ENCODE measurements at regions not wholly inside any gene's neighbourhood (a gene's known extent, or its start where the extent isn't known, plus 50 kb on each side); places are given as distances from the start of the nearest gene placed in this dataset.

DNA sequence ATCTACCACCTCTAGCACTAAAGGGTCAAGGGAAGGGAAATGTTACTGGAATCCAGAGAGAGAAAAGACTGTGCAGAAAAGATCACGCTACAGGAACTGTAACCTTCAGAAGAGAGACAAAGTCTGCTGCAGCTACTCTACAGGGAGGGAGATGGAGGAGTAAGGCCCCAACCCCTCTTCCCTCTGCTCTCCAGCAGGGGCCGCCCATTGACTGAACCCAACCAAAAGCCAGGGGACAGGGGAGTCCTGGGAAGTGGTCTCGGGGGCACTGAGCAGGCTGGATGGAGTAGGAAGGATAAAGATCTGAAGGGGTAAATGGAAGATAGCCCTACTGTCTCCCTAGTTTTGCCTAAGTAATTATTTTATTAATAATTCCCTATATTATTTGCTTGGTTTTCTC lies 72.8 kb upstream of the NR5A2 start:
- TF ChIP-seq, protein P1, sequence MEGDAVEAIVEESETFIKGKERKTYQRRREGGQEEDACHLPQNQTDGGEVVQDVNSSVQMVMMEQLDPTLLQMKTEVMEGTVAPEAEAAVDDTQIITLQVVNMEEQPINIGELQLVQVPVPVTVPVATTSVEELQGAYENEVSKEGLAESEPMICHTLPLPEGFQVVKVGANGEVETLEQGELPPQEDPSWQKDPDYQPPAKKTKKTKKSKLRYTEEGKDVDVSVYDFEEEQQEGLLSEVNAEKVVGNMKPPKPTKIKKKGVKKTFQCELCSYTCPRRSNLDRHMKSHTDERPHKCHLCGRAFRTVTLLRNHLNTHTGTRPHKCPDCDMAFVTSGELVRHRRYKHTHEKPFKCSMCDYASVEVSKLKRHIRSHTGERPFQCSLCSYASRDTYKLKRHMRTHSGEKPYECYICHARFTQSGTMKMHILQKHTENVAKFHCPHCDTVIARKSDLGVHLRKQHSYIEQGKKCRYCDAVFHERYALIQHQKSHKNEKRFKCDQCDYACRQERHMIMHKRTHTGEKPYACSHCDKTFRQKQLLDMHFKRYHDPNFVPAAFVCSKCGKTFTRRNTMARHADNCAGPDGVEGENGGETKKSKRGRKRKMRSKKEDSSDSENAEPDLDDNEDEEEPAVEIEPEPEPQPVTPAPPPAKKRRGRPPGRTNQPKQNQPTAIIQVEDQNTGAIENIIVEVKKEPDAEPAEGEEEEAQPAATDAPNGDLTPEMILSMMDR (IDR thresholded peaks at IDR 0.05): no peak
- TF ChIP-seq EP300 (IDR thresholded peaks at IDR 0.05): no peak
- TF ChIP-seq POLR2AphosphoS5 (IDR thresholded peaks at IDR 0.05): no peak
- no peak for TF ChIP-seq POLR2A (IDR thresholded peaks at IDR 0.05; ENCODE audit: low read depth)
- no peaks in the 10 kb centered on the region for H3K36me3 ChIP-seq
- WGBS: 57% methylated on average over 3 of the region's 3 CpGs
- peaks cover 0 to 8% (median 2%) of the 10 kb centered on the region in 4 donors for H3K9me3 ChIP-seq
- intact Hi-C loops (cut with DNase I): no loop called here
- H3K4me1 ChIP-seq: no peaks in the 10 kb centered on the region
- DNase-seq (ENCODE audit: extremely low spot score): no peak
- no peak overlapping the region for H3K4me3 ChIP-seq
- H3K27me3 ChIP-seq: no peaks in the 10 kb centered on the region
- no peak overlapping the region for H3K27ac ChIP-seq (replicated peaks in 1 of 4)

DNA sequence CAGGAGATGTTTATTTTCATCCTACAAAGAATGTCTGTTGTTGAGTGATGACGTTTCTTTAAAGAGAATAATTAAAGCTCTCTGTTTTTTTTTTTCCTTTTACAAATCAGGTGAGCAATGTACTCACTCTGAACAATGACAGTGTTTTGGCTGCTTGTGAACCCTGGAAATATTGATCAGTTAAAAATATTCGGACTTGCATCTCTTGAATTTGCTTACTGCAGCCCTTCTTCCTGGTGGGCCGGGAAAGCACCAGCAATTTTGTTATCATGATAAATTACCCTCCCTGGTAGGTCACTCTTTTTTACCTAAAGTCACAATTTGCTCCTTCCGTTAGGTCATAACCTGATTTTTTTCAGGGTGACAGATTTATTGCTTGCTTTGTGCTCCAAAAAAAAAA lies 72.3 kb upstream of the NR5A2 start:
- WGBS: 61% methylated on average over 4 of the region's 4 CpGs
- intact Hi-C loops (cut with DNase I): no loop called here

DNA sequence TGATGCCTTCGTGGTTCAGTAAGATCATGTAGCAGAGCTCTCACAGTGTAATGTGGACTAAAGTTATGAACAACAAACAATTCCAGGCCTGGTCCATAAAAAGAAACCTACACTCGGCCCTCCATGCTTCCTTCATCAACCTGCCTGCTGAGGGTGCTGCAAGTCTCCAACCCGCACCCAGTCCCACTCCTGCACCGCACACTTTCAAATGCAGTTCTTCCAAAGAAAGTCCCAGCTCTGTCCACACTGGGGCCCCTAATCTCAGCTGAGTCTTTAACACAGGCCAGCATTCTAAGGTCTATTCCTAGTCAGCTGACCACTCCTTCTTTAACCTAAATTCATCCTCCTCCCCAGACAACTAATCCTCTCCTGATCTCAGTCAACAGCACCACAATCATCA lies 71.5 kb upstream of the NR5A2 start:
- WGBS: 62% methylated on average over 4 of the region's 4 CpGs
- intact Hi-C loops (cut with DNase I): no loop called here

More for the DNA sequence above, 72.3 kb upstream of the NR5A2 start:
- Histone ChIP-seq H3K27ac (replicated peaks in 1 of 4) (no peak overlapping the region), H3K4me1 (no peaks in the 10 kb centered on the region), H3K27me3 (no peaks in the 10 kb centered on the region), H3K4me3 (no peak overlapping the region), H3K36me3 (no peaks in the 10 kb centered on the region), H3K9me3 (peaks cover 0 to 8% (median 2%) of the 10 kb centered on the region in 4 donors)
- no peak for DNase-seq (ENCODE audit: extremely low spot score)
- no peak for TF ChIP-seq POLR2AphosphoS5 (IDR thresholded peaks at IDR 0.05)
- TF ChIP-seq POLR2A (IDR thresholded peaks at IDR 0.05; ENCODE audit: low read depth): no peak
- no peak for TF ChIP-seq EP300 (IDR thresholded peaks at IDR 0.05)
- TF ChIP-seq, protein P1 (IDR thresholded peaks at IDR 0.05): no peak

DNA sequence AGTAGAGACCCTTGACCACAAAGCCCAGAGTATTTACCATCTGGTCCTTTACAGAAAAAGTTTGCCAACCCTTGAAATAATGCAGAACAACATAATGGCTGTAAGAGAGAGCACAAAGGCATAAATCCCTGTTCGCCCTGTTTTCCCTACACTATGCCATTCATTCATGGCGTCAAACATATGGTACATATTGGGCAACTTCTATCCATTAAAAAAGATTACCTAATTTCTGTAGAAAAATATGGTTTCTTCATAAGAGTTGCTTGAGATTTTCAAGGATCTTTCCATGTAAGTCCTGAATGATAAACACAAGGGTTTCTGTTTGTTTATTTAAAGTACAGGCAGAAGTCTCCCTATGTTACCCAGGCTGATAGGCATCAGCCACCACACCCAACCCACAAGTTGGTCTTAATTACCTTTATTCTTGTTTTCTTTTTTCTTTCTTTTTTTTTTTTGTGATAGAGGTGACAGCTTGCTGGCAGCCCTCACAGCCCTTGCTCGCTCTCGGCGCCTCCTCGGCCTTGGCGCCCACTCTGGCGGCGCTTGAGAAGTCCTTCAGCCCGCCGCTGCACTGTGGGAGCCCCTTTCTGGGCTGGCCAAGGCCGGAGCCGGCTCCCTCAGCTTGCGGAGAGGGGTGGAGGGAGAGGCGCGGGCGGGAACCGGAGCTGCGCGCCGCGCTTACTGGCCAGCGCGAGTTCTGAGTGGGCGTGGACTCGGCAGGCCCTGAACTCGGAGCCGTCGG lies 68.3 kb upstream of the NR5A2 start:
- TF ChIP-seq POLR2A (IDR thresholded peaks at IDR 0.05; ENCODE audit: low read depth) (no peak), POLR2AphosphoS5 (IDR thresholded peaks at IDR 0.05) (no peak), EP300 (IDR thresholded peaks at IDR 0.05) (no peak)
- TF ChIP-seq, protein P1 (IDR thresholded peaks at IDR 0.05): no peak
- Histone ChIP-seq H3K27me3 (peaks cover 0 to 3% (median 0%) of the 10 kb centered on the region in 4 donors), H3K4me3 (no peak overlapping the region), H3K4me1 (no peaks in the 10 kb centered on the region), H3K36me3 (no peaks in the 10 kb centered on the region), H3K27ac (replicated peaks in 1 of 4) (no peak overlapping the region), H3K9me3 (peaks cover 0 to 8% (median 2%) of the 10 kb centered on the region in 4 donors)
- intact Hi-C loops (cut with DNase I): no loop called here
- DNase-seq (ENCODE audit: extremely low spot score): no peak
- WGBS: 97% methylated on average over 12 of the region's 29 CpGs

More for the DNA sequence above, 71.5 kb upstream of the NR5A2 start:
- DNase-seq (ENCODE audit: extremely low spot score): no peak
- H3K9me3 ChIP-seq: peaks cover 0 to 8% (median 2%) of the 10 kb centered on the region in 4 donors
- H3K4me1 ChIP-seq: no peaks in the 10 kb centered on the region
- H3K27me3 ChIP-seq: peaks cover 0 to 3% (median 0%) of the 10 kb centered on the region in 4 donors
- TF ChIP-seq, protein P1 (IDR thresholded peaks at IDR 0.05): no peak
- TF ChIP-seq POLR2A (IDR thresholded peaks at IDR 0.05; ENCODE audit: low read depth): no peak
- TF ChIP-seq EP300 (IDR thresholded peaks at IDR 0.05): no peak
- no peak for TF ChIP-seq POLR2AphosphoS5 (IDR thresholded peaks at IDR 0.05)
- no peaks in the 10 kb centered on the region for H3K36me3 ChIP-seq
- no peak overlapping the region for H3K27ac ChIP-seq (replicated peaks in 1 of 4)
- H3K4me3 ChIP-seq: no peak overlapping the region
